Endodermal cell (in vitro differentiated cells): ENCODE measurements at regions not wholly inside any gene's neighbourhood (a gene's known extent, or its start where the extent isn't known, plus 50 kb on each side); places are given as distances from the start of the nearest gene placed in this dataset.

Source experiments
- DNase-seq: peaks from one replicate; pipeline ENCODE4 v3.0.0-alpha.2; 2017
- H3K27ac ChIP-seq: 2 replicates; pipeline ENCODE4 v1.5.1; 2013; ENCODE audit warnings: mild to moderate bottlenecking, low read depth, low read length, moderate library complexity
- H3K27me3 ChIP-seq: 2 replicates; pipeline ENCODE4 v1.6.1; 2013; ENCODE audit warnings: mild to moderate bottlenecking, low read length, moderate library complexity; ENCODE audit not compliant: insufficient read depth, control insufficient read depth, poor library complexity, severe bottlenecking
- H3K36me3 ChIP-seq: 2 replicates; pipeline ENCODE4 v1.7.0; 2013; ENCODE audit warnings: mild to moderate bottlenecking, low read length, moderate library complexity; ENCODE audit not compliant: control insufficient read depth, insufficient read depth
- H3K4me1 ChIP-seq: one replicate; pipeline ENCODE4 v1.7.0; 2013; ENCODE audit warnings: low read length; ENCODE audit not compliant: control insufficient read depth, insufficient read depth
- H3K4me3 ChIP-seq: 2 replicates; pipeline ENCODE4 v1.5.1; 2013; ENCODE audit warnings: mild to moderate bottlenecking, low read length, moderate library complexity
- H3K9ac ChIP-seq: 2 replicates; pipeline ENCODE4 v1.6.1; 2013; ENCODE audit warnings: mild to moderate bottlenecking, low read length, moderate library complexity; ENCODE audit not compliant: poor library complexity, severe bottlenecking; ENCODE audit errors: extremely low read depth
- H3K9me3 ChIP-seq: 2 replicates; pipeline ENCODE4 v1.6.1; 2013; ENCODE audit warnings: mild to moderate bottlenecking, low read length, moderate library complexity; ENCODE audit not compliant: control insufficient read depth
- H3K27ac Mint-ChIP-seq: 2 replicates; pipeline ENCODE4 v1.8.0; 2020; ENCODE audit warnings: mixed read lengths
- H3K27me3 Mint-ChIP-seq: 2 replicates; pipeline ENCODE4 v1.8.0; 2021; ENCODE audit warnings: mild to moderate bottlenecking, mixed read lengths; ENCODE audit not compliant: insufficient read depth
- H3K36me3 Mint-ChIP-seq: 2 replicates; pipeline ENCODE4 v1.8.0; 2020; ENCODE audit warnings: low read depth, mixed read lengths
- H3K4me1 Mint-ChIP-seq: 2 replicates; pipeline ENCODE4 v1.8.0; 2020; ENCODE audit warnings: mixed read lengths
- H3K4me3 Mint-ChIP-seq: 2 replicates; pipeline ENCODE4 v1.8.0; 2020; ENCODE audit warnings: mild to moderate bottlenecking, moderate library complexity, mixed read lengths
- H3K9me3 Mint-ChIP-seq: 2 replicates; pipeline ENCODE4 v1.8.0; 2020; ENCODE audit warnings: mild to moderate bottlenecking, mixed read lengths
- WGBS, 2 experiments: methylation state at CpG; one replicate each; pipeline versions ENCODE4 v1.1.5 to v1.1.7; 2013; ENCODE audit warnings: missing lambda C conversion rate in 2 of 2, mixed read lengths in 1 of 2; ENCODE audit not compliant: insufficient coverage in 1 of 2, insufficient read length in 1 of 2; 5-methylcytosine and 5-hydroxymethylcytosine counted together
- TF ChIP-seq, protein P1 (sequence below): fragments of 200-600 bp; sonication (generic); conservative IDR thresholded peaks from 2 replicates; pipeline ENCODE4 v1.5.0; 2021; ENCODE audit warnings: antibody characterized with exemption, mild to moderate bottlenecking

DNA sequence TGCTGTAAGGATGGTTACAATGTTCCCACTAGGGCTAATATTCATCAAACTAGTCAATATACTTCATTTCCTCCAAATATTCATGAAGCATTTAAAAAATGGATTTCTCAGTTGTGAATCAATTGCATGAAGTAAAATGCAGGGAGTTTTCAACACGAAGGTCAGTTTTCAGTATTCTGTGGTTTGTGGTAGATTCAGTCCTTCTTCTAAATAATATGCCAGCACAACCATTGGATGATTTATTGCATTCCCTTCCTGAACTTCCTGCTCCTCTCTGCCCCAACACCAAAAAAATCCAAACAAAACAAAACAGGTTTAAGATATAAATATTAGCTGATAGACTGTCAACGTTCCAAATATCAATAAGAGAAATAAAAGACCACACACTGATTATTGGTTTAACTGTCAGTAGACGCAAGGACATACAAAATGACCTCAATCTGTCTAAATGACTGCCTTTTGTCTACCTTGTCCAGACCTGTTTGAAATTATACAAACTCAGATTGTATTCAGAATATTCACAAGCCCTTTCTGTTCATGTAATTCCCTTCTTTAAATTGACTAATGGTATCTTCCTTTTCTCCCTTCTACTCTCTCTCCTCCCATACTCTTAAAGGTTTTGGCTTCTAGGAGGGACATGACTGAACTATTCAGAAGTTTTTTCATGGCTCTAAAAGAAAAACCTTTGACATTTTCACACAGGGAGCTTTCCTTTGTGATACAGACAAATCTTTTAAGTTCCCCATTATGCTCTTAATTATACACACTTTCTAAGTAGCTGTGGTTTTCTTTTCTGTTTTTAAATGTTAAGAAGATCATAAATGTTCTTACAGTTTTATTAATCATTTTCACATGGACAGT is 92.6 kb upstream of the STT3B start:
- H3K27me3 Mint-ChIP-seq, result no peaks in the 10 kb centered on the region
- Histone ChIP-seq H3K9me3 (peaks cover 29% of the 10 kb centered on the region), H3K4me3 (no peak overlapping the region), H3K4me1 (peaks cover 5% of the 10 kb centered on the region), H3K36me3 (no peaks in the 10 kb centered on the region), H3K27me3 (no peaks in the 10 kb centered on the region), H3K9ac (no peak overlapping the region), H3K27ac (no peak overlapping the region)
- DNase-seq, result no peak
- H3K9me3 Mint-ChIP-seq, result peaks cover 20% of the 10 kb centered on the region
- H3K27ac Mint-ChIP-seq, result no peak overlapping the region
- 89 to 100% methylated on average over 3 of the region's 3 CpGs for WGBS, 2 experiments
- H3K36me3 Mint-ChIP-seq, result no peaks in the 10 kb centered on the region
- peaks cover 24% of the 10 kb centered on the region for H3K4me1 Mint-ChIP-seq
- TF ChIP-seq, protein P1, sequence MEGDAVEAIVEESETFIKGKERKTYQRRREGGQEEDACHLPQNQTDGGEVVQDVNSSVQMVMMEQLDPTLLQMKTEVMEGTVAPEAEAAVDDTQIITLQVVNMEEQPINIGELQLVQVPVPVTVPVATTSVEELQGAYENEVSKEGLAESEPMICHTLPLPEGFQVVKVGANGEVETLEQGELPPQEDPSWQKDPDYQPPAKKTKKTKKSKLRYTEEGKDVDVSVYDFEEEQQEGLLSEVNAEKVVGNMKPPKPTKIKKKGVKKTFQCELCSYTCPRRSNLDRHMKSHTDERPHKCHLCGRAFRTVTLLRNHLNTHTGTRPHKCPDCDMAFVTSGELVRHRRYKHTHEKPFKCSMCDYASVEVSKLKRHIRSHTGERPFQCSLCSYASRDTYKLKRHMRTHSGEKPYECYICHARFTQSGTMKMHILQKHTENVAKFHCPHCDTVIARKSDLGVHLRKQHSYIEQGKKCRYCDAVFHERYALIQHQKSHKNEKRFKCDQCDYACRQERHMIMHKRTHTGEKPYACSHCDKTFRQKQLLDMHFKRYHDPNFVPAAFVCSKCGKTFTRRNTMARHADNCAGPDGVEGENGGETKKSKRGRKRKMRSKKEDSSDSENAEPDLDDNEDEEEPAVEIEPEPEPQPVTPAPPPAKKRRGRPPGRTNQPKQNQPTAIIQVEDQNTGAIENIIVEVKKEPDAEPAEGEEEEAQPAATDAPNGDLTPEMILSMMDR, result no peak
- H3K4me3 Mint-ChIP-seq, result no peak overlapping the region

DNA sequence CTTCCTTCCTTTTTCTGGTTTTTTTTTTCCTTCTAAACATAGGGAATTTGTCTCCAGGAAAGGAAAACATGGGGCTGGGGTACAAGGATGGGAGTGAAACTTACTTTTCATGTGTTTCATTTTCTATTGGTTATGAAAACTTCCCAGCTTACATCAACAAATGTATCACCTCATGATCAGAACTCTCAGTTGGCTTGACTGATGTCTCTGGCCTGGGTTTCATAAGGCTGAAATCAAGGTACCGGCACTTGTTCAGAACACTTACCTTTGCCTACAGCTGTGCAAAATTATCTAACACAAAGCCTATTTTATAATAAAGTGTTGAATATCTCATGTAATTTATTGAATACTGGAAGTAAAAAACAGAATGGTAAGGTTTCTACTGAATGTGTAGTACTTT is 91.8 kb upstream of the STT3B start:
- H3K4me3 Mint-ChIP-seq, result no peak overlapping the region
- no peak overlapping the region for H3K27ac Mint-ChIP-seq
- H3K9ac ChIP-seq, result no peak overlapping the region
- no peaks in the 10 kb centered on the region for H3K27me3 ChIP-seq
- 80% methylated on average over 1 of the region's 1 CpG; no CpG with 5 or more reads in 1 of the 2 experiments for WGBS, 2 experiments
- no peaks in the 10 kb centered on the region for H3K27me3 Mint-ChIP-seq
- H3K27ac ChIP-seq, result no peak overlapping the region
- peaks cover 24% of the 10 kb centered on the region for H3K4me1 Mint-ChIP-seq
- TF ChIP-seq, protein P1, result no peak
- DNase-seq, result no peak
- no peaks in the 10 kb centered on the region for H3K36me3 Mint-ChIP-seq
- no peaks in the 10 kb centered on the region for H3K36me3 ChIP-seq
- H3K9me3 ChIP-seq, result peaks cover 21% of the 10 kb centered on the region
- peaks cover 17% of the 10 kb centered on the region for H3K9me3 Mint-ChIP-seq
- peaks cover 5% of the 10 kb centered on the region for H3K4me1 ChIP-seq
- H3K4me3 ChIP-seq, result no peak overlapping the region

DNA sequence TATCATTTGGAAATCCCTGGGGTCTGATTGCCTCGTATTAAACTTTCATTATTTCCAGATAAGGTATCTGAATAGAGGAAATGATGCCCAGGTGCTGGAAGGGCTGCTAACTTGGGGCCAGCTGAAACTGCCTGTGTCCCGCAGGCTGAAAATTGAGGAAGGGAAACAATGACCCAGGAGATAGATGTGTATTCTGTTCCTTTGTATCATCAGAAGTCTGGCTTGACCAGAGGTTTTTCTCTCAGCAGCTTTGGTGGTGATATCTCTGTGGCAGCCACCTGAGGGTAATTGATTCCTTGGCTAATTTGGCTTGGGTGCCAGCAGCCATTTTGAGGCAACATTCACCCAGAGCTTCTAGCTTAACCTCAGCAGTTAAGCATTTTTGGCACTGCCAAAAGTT is 90.0 kb upstream of the STT3B start:
- Histone ChIP-seq H3K27ac (no peak overlapping the region), H3K9ac (peak overlapping the region; percentile 24), H3K36me3 (no peaks in the 10 kb centered on the region), H3K27me3 (no peaks in the 10 kb centered on the region), H3K4me1 (peaks cover 5% of the 10 kb centered on the region), H3K9me3 (peaks cover 2% of the 10 kb centered on the region), H3K4me3 (no peak overlapping the region)
- Mint-ChIP-seq H3K36me3 (no peaks in the 10 kb centered on the region), H3K4me1 (peaks cover 24% of the 10 kb centered on the region), H3K27me3 (no peaks in the 10 kb centered on the region), H3K4me3 (no peak overlapping the region), H3K27ac (peak overlapping the region; percentile 88), H3K9me3 (peaks cover 2% of the 10 kb centered on the region)
- peak; percentile 54 for DNase-seq
- TF ChIP-seq, protein P1, result no peak
- WGBS, 2 experiments, result 51 to 57% methylated on average over 1 to 2 of the region's 2 CpGs
